K562 (cell line): ENCODE measurements at regions not wholly inside any gene's neighbourhood (a gene's known extent, or its start where the extent isn't known, plus 50 kb on each side); places are given as distances from the start of the nearest gene placed in this dataset.

Experiments used
- ATAC-seq: fragments of 200-7000 bp; cut with Tn5 transposase; 3 replicates; pipeline ENCODE4 v1.9.1; 2020; ENCODE audit warnings: moderate library complexity
- BruUV-seq: library from RNA; stranded (reverse); fragments of 400-500 nt; replicated peaks from 2 replicates; lab custom pipeline; 2021; lab: Mats Ljungman, UMichigan
- CTCF ChIA-PET: fragments of 300-600 bp; formaldehyde crosslinking; extraction: SDS; loops from one replicate; lab custom pipeline; 2021; ENCODE audit warnings: low intra/inter-chr PET ratio; lab: Yijun Ruan, JAX
- POLR2A ChIA-PET: fragments of 300-600, 350-650 bp; sonication (Branson Sonifier 250); formaldehyde crosslinking; extraction: SDS; loops from one replicate; lab custom pipeline; 2021; ENCODE audit warnings: antibody characterized with exemption, inconsistent platforms; lab: Yijun Ruan, JAX
- DNase-seq, 4 experiments: peaks; one replicate each; pipeline versions ENCODE4 v3.0.0 to v3.0.0-alpha.2; 2011 to 2018; ENCODE audit warnings: low spot score in 3 of 4, mixed read lengths in 3 of 4; ENCODE audit errors: extremely low read depth in 1 of 4
- FAIRE-seq: peaks from 2 replicates; lab custom pipeline; 2011; peaks lifted over from hg19 to GRCh38; lab: Jason Lieb, UNC
- H2AFZ ChIP-seq: 2 replicates; pipeline ENCODE4 v1.6.0; 2011; ENCODE audit warnings: low read depth, low read length, control low read depth, inconsistent platforms
- H3K27ac ChIP-seq: fragments of 200-600 bp; 3 replicates; pipeline ENCODE4 v1.8.0; 2011; ENCODE audit warnings: low read depth, mild to moderate bottlenecking, control low read depth, inconsistent platforms, low read length, moderate library complexity, mixed read lengths; ENCODE audit errors: extremely low read depth
- H3K27me3 ChIP-seq, 2 experiments: fragments of 300-600 bp in 1 of 2; 2 replicates in 1 of 2; 3 replicates in 1 of 2; pipeline versions ENCODE4 v1.6.0 to v1.8.0; 2011; ENCODE audit warnings: inconsistent platforms in 2 of 2, low read length in 2 of 2, mild to moderate bottlenecking in 1 of 2, mixed read lengths in 1 of 2, moderate library complexity in 1 of 2; ENCODE audit not compliant: control insufficient read depth in 2 of 2, insufficient read depth in 2 of 2
- H3K36me3 ChIP-seq: fragments of 300-600 bp; 3 replicates; pipeline ENCODE4 v1.8.0; 2011; ENCODE audit warnings: mild to moderate bottlenecking, low read length, inconsistent platforms; ENCODE audit not compliant: control insufficient read depth, insufficient read depth
- H3K4me1 ChIP-seq, 2 experiments: fragments of 200-600 bp in 1 of 2; replicated peaks in 1 of 2; 2 replicates in 1 of 2; 3 replicates in 1 of 2; pipeline versions ENCODE4 v1.5.1 to v1.8.0; 2011; ENCODE audit warnings: inconsistent platforms in 2 of 2, low read length in 2 of 2, mild to moderate bottlenecking in 1 of 2, mixed read lengths in 1 of 2, moderate library complexity in 1 of 2; ENCODE audit not compliant: control insufficient read depth in 2 of 2, insufficient read depth in 2 of 2
- H3K4me2 ChIP-seq: 2 replicates; pipeline ENCODE4 v1.6.1; 2011; ENCODE audit warnings: low read length, control low read depth, inconsistent platforms, mixed read lengths; ENCODE audit not compliant: insufficient read depth
- H3K4me3 ChIP-seq: fragments of 200-600 bp; sonication (generic), shearing (Covaris generic); 2 replicates; pipeline ENCODE4 v1.5.1; 2016; ENCODE audit warnings: control low read depth, inconsistent platforms
- H3K79me2 ChIP-seq: fragments of 200-600 bp; 3 replicates; pipeline ENCODE4 v1.8.0; 2011; ENCODE audit warnings: low read length, inconsistent platforms; ENCODE audit not compliant: control insufficient read depth, insufficient read depth
- H3K9ac ChIP-seq, 2 experiments: 2 replicates each; pipeline versions ENCODE4 v1.6.0 to v1.6.1; 2011; ENCODE audit warnings: low read depth in 2 of 2, low read length in 2 of 2, control low read depth in 1 of 2, inconsistent platforms in 1 of 2, mild to moderate bottlenecking in 1 of 2, mixed read lengths in 1 of 2; ENCODE audit not compliant: insufficient read depth in 1 of 2
- H3K9me1 ChIP-seq: one replicate; pipeline ENCODE4 v1.6.0; 2011; ENCODE audit warnings: inconsistent platforms, mild to moderate bottlenecking, low read length, moderate library complexity; ENCODE audit not compliant: control insufficient read depth, insufficient read depth
- H3K9me3 ChIP-seq: replicated peaks from 2 replicates; pipeline ENCODE4 v1.5.1; 2011; ENCODE audit warnings: low read depth, low read length, inconsistent platforms; ENCODE audit not compliant: control insufficient read depth, insufficient read depth
- H4K20me1 ChIP-seq: replicated peaks from 2 replicates; pipeline ENCODE4 v1.6.1; 2011; ENCODE audit warnings: low read length, inconsistent platforms, mixed read lengths; ENCODE audit not compliant: control insufficient read depth, insufficient read depth
- CBFA2T3 ChIP-seq: fragments of 450-650 bp; IDR thresholded peaks from 2 replicates; pipeline ENCODE4 v1.6.1; 2017
- CLOCK ChIP-seq: fragments of 250-450 bp; sonication (Bioruptor Pico); IDR thresholded peaks from 2 replicates; pipeline ENCODE4 v1.4.0; 2020; ENCODE audit warnings: mild to moderate bottlenecking, moderate library complexity, borderline replicate concordance
- E2F4 ChIP-seq: sonication (generic); formaldehyde crosslinking; IDR thresholded peaks from 2 replicates; pipeline ENCODE4 v1.8.0; 2022; ENCODE audit warnings: mild to moderate bottlenecking, low read depth, missing genetic modification reagents
- ELK1 ChIP-seq: sonication (generic); formaldehyde crosslinking; IDR thresholded peaks from 2 replicates; pipeline ENCODE4 v1.8.1; 2022; ENCODE audit warnings: missing genetic modification reagents
- MCM2 ChIP-seq: fragments of 450-650 bp; IDR thresholded peaks from 2 replicates; pipeline ENCODE4 v1.6.1; 2017; ENCODE audit warnings: low read depth, mild to moderate bottlenecking
- RBM14 ChIP-seq: fragments of 200-400 bp; formaldehyde crosslinking; IDR thresholded peaks from 2 replicates; pipeline ENCODE4 v1.6.1; 2018; ENCODE audit warnings: low read depth, mild to moderate bottlenecking, low read length, moderate library complexity, borderline replicate concordance; ENCODE audit not compliant: insufficient read depth
- RBM25 ChIP-seq: fragments of 200-400 bp; formaldehyde crosslinking; IDR thresholded peaks from 2 replicates; pipeline ENCODE4 v1.6.1; 2018; ENCODE audit warnings: low read length, low read depth, moderate library complexity; ENCODE audit not compliant: severe bottlenecking
- XRCC4 ChIP-seq: IDR thresholded peaks from one replicate; pipeline ENCODE4 v1.6.1; 2011; ENCODE audit not compliant: insufficient read depth, insufficient read length; ENCODE audit errors: extremely low read depth
- ZFP36 ChIP-seq: fragments of 150-350 bp; IDR thresholded peaks from 2 replicates; pipeline ENCODE4 v1.6.1; 2018; ENCODE audit warnings: low read length, low read depth; ENCODE audit not compliant: partially characterized antibody
- ZNF184 ChIP-seq: sonication (generic); formaldehyde crosslinking; IDR thresholded peaks from 2 replicates; pipeline ENCODE4 v1.5.0; 2020; ENCODE audit warnings: missing genetic modification reagents
- ZNF57 ChIP-seq: fragments of 450-650 bp; formaldehyde crosslinking; IDR thresholded peaks from 2 replicates; pipeline ENCODE4 v1.4.0; 2020; ENCODE audit warnings: mild to moderate bottlenecking, moderate library complexity
- WGBS: fragments of 100-300 bp; shearing (Covaris generic); methylation state at CpG from one replicate; pipeline ENCODE4 v1.1.6; 2016; ENCODE audit warnings: low coverage, mixed read lengths; ENCODE audit not compliant: insufficient coverage; ENCODE audit errors: missing lambda C conversion rate; 5-methylcytosine and 5-hydroxymethylcytosine counted together
- in situ Hi-C: fragments of 300-500 bp; cut with MboI; formaldehyde crosslinking; loops from 4 replicates; pipeline ENCODE4 v1.15.0; 2018; ENCODE audit warnings: inconsistent platforms, mixed read lengths
- intact Hi-C: fragments of 100-400 bp; cut with micrococcal nuclease; formaldehyde crosslinking; loops from 2 replicates; pipeline ENCODE4 v1.14.2; 2022

- H3K4me1 ChIP-seq: no peaks in the 10 kb centered on the region
- no peak overlapping the region for H3K27ac ChIP-seq
- CTCF ChIA-PET: no interaction called here
- H3K36me3 ChIP-seq: no peaks in the 10 kb centered on the region
- H3K9ac ChIP-seq: no peak overlapping the region
- intact Hi-C loops: loop anchor here (5.0 kb wide), 1 partner anchor 523 kb away; no protein-coding TSS in a partner anchor
- 0% methylated on average over 1 of the region's 1 CpG for WGBS
- DNase-seq (no peak), FAIRE-seq (no peak)
- H3K4me3 ChIP-seq: no peak overlapping the region
- H3K79me2 ChIP-seq: no peaks in the 10 kb centered on the region
- no peaks in the 10 kb centered on the region for H3K9me3 ChIP-seq
- no peaks in the 10 kb centered on the region for H3K27me3 ChIP-seq
- TF ChIP-seq MCM2: no peak
- no peak for TF ChIP-seq E2F4
- no peak for TF ChIP-seq ZNF184 (CRISPR knock-in tag)
- no peak for TF ChIP-seq RBM25
- TF ChIP-seq XRCC4: no peak
- TF ChIP-seq, all 486 proteins: peak for 0
- H3K4me2 ChIP-seq: no peak overlapping the region
- no peaks in the 10 kb centered on the region for H4K20me1 ChIP-seq
- no peak for ATAC-seq
- no TSS peak for BruUV-seq
- H2AFZ ChIP-seq: no peak overlapping the region
- H3K9me1 ChIP-seq: no peaks in the 10 kb centered on the region
- in situ Hi-C loops: loop anchor here (5.0 kb wide), 1 partner anchor 518 kb away; the partner anchor contains the start of gene PDGFRA
- POLR2A ChIA-PET: no interaction called here
Observed at GRCh38 chr4:53709693-53710092, 118.4 kb upstream of the LNX1 start.

- CTCF ChIA-PET: no interaction called here
- H3K9me3 ChIP-seq: no peaks in the 10 kb centered on the region
- in situ Hi-C loops: loop anchor here (5.0 kb wide), 1 partner anchor 520 kb away; the partner anchor contains the start of gene PDGFRA
- no peak for TF ChIP-seq ZFP36
- no peak for TF ChIP-seq CLOCK
- no peak for TF ChIP-seq ELK1
- TF ChIP-seq RBM14: no peak
- no peak for TF ChIP-seq CBFA2T3
- no peak for TF ChIP-seq ZNF57
Observed at GRCh38 chr4:53707491-53707890, 116.2 kb upstream of the LNX1 start.

More at GRCh38 chr4:53707491-53707890, 116.2 kb upstream of the LNX1 start:
- POLR2A ChIA-PET: no interaction called here
- Histone ChIP-seq H3K4me2 (no peak overlapping the region), H3K27ac (no peak overlapping the region), H3K27me3 (peaks cover 0 to 8% of the 10 kb centered on the region in 2 experiments; a peak in 2 of 5 replicates), H2AFZ (no peak overlapping the region), H3K79me2 (no peaks in the 10 kb centered on the region), H3K9me1 (no peaks in the 10 kb centered on the region), H3K4me3 (no peak overlapping the region), H3K9ac (no peak overlapping the region), H3K4me1 (no peaks in the 10 kb centered on the region; a peak in 1 of 5 replicates), H3K36me3 (no peaks in the 10 kb centered on the region), H4K20me1 (no peaks in the 10 kb centered on the region)
- WGBS: 0% methylated on average over 2 of the region's 2 CpGs
- BruUV-seq: no TSS peak
- DNase-seq (no peak), FAIRE-seq (no peak), ATAC-seq (no peak)
- intact Hi-C loops: loop anchor here (5.0 kb wide), 1 partner anchor 525 kb away; no protein-coding TSS in a partner anchor
